Ishikawa (cell line): ENCODE measurements at regions not wholly inside any gene's neighbourhood (a gene's known extent, or its start where the extent isn't known, plus 50 kb on each side); places are given as distances from the start of the nearest gene placed in this dataset.

Experiments used
- CREB1 ChIP-seq: IDR thresholded peaks from 2 replicates; pipeline ENCODE4 v1.6.1; 2012; ENCODE audit warnings: low read depth
- EGR1 ChIP-seq: IDR thresholded peaks from 2 replicates; pipeline ENCODE4 v1.6.1; 2012
- EP300 ChIP-seq: IDR thresholded peaks from 2 replicates; pipeline ENCODE4 v1.6.1; 2012; ENCODE audit warnings: borderline replicate concordance
- RAD21 ChIP-seq: IDR thresholded peaks from 2 replicates; pipeline ENCODE4 v1.6.1; 2012; ENCODE audit warnings: low read depth
- TCF12 ChIP-seq: IDR thresholded peaks from 2 replicates; pipeline ENCODE4 v1.6.1; 2012; ENCODE audit warnings: low read depth
- TEAD4 ChIP-seq: IDR thresholded peaks from 2 replicates; pipeline ENCODE4 v1.6.1; 2012
- YY1 ChIP-seq: IDR thresholded peaks from 2 replicates; pipeline ENCODE4 v1.6.1; 2012; ENCODE audit warnings: low read depth
- TF ChIP-seq, protein P1 (sequence below): IDR thresholded peaks from 2 replicates; pipeline ENCODE4 v1.6.1; 2012

DNA sequence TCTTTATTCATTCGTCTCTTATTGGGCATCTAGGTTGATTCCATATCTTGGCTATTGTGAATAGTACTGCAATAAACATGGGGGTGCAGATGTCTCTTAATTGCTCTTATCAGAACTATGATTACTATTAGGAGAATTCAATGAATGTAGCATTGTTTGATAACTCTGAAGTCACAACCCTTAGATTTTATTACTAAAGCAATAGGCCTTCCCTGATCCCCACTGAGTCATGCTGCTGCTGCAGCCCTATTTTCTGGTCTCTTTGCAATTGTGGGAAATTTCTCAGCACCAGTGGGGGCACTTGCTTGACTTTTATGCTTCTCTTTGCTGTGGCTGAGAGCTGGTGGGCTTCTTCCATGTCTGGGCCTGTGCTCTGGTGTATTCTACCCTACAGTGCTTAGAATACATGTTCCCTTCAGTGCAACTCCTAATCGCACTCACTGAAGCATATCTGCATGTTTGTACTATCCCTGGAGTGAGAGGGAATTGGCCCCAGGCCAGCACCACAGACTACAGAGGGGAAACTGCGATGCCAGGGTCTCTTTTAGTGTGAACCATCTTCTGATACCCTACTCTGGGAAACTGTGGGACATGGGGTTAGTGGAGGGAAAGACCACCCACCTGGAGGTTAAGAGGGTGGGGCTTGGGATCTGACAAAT is 52.2 kb upstream of the ROR1 start:
- no peak for TF ChIP-seq TEAD4
- no peak for TF ChIP-seq TCF12
- no peak for TF ChIP-seq RAD21
- TF ChIP-seq YY1, result no peak
- TF ChIP-seq CREB1, result no peak
- TF ChIP-seq EGR1, result no peak
- TF ChIP-seq, protein P1, sequence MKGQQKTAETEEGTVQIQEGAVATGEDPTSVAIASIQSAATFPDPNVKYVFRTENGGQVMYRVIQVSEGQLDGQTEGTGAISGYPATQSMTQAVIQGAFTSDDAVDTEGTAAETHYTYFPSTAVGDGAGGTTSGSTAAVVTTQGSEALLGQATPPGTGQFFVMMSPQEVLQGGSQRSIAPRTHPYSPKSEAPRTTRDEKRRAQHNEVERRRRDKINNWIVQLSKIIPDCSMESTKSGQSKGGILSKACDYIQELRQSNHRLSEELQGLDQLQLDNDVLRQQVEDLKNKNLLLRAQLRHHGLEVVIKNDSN, result no peak
- TF ChIP-seq EP300, result no peak
